Stomach (tissue), 8 donors: ENCODE measurements at regions not wholly inside any gene's neighbourhood (a gene's known extent, or its start where the extent isn't known, plus 50 kb on each side); places are given as distances from the start of the nearest gene placed in this dataset.

ENCODE experiments used
- DNase-seq, 2 donors: peaks; one replicate each; pipeline versions ENCODE4 v3.0.0 to v3.0.0-alpha.2; 2013 to 2019
- H3K27ac ChIP-seq, 5 donors: fragments of 200-600 bp in 4 of 5; sonication (generic) in 4 of 5; one replicate each; pipeline ENCODE4 v1.5.1; 2013 to 2019; ENCODE audit warnings: mild to moderate bottlenecking in 1 of 5, moderate library complexity in 1 of 5
- H3K27me3 ChIP-seq, 3 donors: fragments of 200-600 bp; sonication (generic); one replicate each; pipeline ENCODE4 v1.5.1; 2017 to 2019; ENCODE audit warnings: mixed run types in 1 of 3
- H3K36me3 ChIP-seq, 4 donors: fragments of 200-600 bp; sonication (generic); 1 replicate in 3 of 4; 2 replicates in 1 of 4; pipeline ENCODE4 v1.5.1; 2016 to 2019
- H3K4me1 ChIP-seq, 4 donors: fragments of 200-600 bp; sonication (generic); one replicate each; pipeline ENCODE4 v1.5.1; 2016 to 2019
- H3K4me3 ChIP-seq, 4 donors: fragments of 200-600 bp; sonication (generic) in 3 of 4; one replicate each; pipeline ENCODE4 v1.5.1; 2016 to 2019; ENCODE audit warnings: mild to moderate bottlenecking in 1 of 4
- H3K9me3 ChIP-seq, 4 donors: fragments of 200-600 bp; sonication (generic); one replicate each; pipeline ENCODE4 v1.5.1; 2016 to 2019
- EP300 ChIP-seq: sonication (generic); formaldehyde crosslinking; IDR thresholded peaks from one replicate; pipeline ENCODE4 v1.6.1; 2017; ENCODE audit warnings: antibody characterized with exemption
- POLR2A ChIP-seq, 4 donors: fragments of 450-650 bp; IDR thresholded peaks; one replicate each; pipeline ENCODE4 v1.6.1; 2016; ENCODE audit warnings: antibody characterized with exemption in 4 of 4, control low read depth in 2 of 4, mild to moderate bottlenecking in 1 of 4, moderate library complexity in 1 of 4
- POLR2AphosphoS5 ChIP-seq, 3 donors: sonication (generic); formaldehyde crosslinking; IDR thresholded peaks; one replicate each; pipeline ENCODE4 v1.6.1; 2016; ENCODE audit warnings: antibody characterized with exemption in 3 of 3
- WGBS, 5 donors: extraction: QIAGEN DNeasy Blood & Tissue Kit in 3 of 5; methylation state at CpG; one replicate each; pipeline versions ENCODE4 v1.1.5 to v1.1.7; 2013 to 2018; 5-methylcytosine and 5-hydroxymethylcytosine counted together
- intact Hi-C: fragments of 100-400 bp; cut with DNase I; formaldehyde crosslinking; loops from one replicate; pipeline ENCODE4 v1.15.1; 2023; ENCODE audit warnings: low total_unique reads
- TF ChIP-seq, protein P1 (sequence below), 7 experiments: fragments of 450-650 bp in 4 of 7; fragments of 200-600 bp in 3 of 7; sonication (generic) in 3 of 7; IDR thresholded peaks; one replicate each; pipeline ENCODE4 v1.5.1; 2016 to 2019; ENCODE audit warnings: antibody characterized with exemption in 7 of 7, control low read depth in 2 of 7, mild to moderate bottlenecking in 1 of 7
- donor health status: healthy with polysubstance abuse.
- donor health status: Bipolar disorder and iron deficiency.
- donor health status: healthy.

DNA sequence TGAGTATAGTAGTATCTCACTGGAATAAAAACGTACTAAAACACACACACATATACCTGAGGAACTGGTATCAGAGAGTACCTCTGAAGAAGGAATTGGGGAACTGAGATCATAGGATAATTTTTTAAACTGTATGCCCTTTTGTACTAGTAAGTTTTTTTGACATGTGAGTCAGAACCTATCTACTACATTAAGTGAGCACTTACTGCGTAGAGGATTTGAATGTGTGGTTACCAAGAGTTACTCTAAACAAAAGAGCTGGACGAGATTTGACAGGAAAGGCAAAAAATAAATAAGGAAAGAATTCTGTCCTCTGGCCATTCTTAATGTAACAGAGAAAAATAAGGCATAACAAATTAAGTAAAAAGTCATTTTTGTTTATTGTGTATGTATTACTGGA is 546.5 kb upstream of the FAT1 start:
- intact Hi-C loops: no loop called here
- no peaks in the 10 kb centered on the region for H3K27me3 ChIP-seq

GRCh38 chr4:187271848-187272247 is 548.2 kb upstream of the FAT1 start:
- DNase-seq: no peak
- Histone ChIP-seq H3K9me3 (no peaks in the 10 kb centered on the region), H3K27ac (no peak overlapping the region), H3K4me1 (no peaks in the 10 kb centered on the region), H3K27me3 (no peaks in the 10 kb centered on the region), H3K36me3 (no peaks in the 10 kb centered on the region), H3K4me3 (no peak overlapping the region)
- WGBS, 5 donors: 70 to 96% (median 90%) methylated on average over 2 of the region's 2 CpGs
- intact Hi-C loops: no loop called here
- TF ChIP-seq POLR2AphosphoS5 (IDR thresholded peaks at IDR 0.05): no peak
- TF ChIP-seq EP300: no peak
- TF ChIP-seq, protein P1, sequence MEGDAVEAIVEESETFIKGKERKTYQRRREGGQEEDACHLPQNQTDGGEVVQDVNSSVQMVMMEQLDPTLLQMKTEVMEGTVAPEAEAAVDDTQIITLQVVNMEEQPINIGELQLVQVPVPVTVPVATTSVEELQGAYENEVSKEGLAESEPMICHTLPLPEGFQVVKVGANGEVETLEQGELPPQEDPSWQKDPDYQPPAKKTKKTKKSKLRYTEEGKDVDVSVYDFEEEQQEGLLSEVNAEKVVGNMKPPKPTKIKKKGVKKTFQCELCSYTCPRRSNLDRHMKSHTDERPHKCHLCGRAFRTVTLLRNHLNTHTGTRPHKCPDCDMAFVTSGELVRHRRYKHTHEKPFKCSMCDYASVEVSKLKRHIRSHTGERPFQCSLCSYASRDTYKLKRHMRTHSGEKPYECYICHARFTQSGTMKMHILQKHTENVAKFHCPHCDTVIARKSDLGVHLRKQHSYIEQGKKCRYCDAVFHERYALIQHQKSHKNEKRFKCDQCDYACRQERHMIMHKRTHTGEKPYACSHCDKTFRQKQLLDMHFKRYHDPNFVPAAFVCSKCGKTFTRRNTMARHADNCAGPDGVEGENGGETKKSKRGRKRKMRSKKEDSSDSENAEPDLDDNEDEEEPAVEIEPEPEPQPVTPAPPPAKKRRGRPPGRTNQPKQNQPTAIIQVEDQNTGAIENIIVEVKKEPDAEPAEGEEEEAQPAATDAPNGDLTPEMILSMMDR (IDR thresholded peaks at IDR 0.05): no peak
- TF ChIP-seq POLR2A (IDR thresholded peaks at IDR 0.05): no peak

More for the DNA sequence above, 546.5 kb upstream of the FAT1 start:
- Histone ChIP-seq H3K4me1 (no peaks in the 10 kb centered on the region), H3K4me3 (no peak overlapping the region), H3K36me3 (no peaks in the 10 kb centered on the region), H3K27ac (no peak overlapping the region), H3K9me3 (no peaks in the 10 kb centered on the region)
- TF ChIP-seq POLR2A (IDR thresholded peaks at IDR 0.05): no peak
- no peak for TF ChIP-seq EP300
- no peak for TF ChIP-seq POLR2AphosphoS5 (IDR thresholded peaks at IDR 0.05)
- TF ChIP-seq, protein P1 (IDR thresholded peaks at IDR 0.05): no peak
- DNase-seq: no peak
- 28 to 44% (median 37%) methylated on average over 3 of the region's 3 CpGs for WGBS, 5 donors

- intact Hi-C loops: no loop called here
- TF ChIP-seq, protein P1 (IDR thresholded peaks at IDR 0.05): no peak
- no peak for TF ChIP-seq POLR2A (IDR thresholded peaks at IDR 0.05)
- no peak for TF ChIP-seq EP300
- Histone ChIP-seq H3K4me3 (no peak overlapping the region), H3K4me1 (no peaks in the 10 kb centered on the region), H3K9me3 (no peaks in the 10 kb centered on the region), H3K36me3 (no peaks in the 10 kb centered on the region), H3K27me3 (no peaks in the 10 kb centered on the region), H3K27ac (no peak overlapping the region)
- WGBS, 5 donors: 60 to 77% (median 71%) methylated on average over 2 of the region's 2 CpGs
- DNase-seq: no peak
These were observed 550.5 kb upstream of the FAT1 start for GRCh38 chr4:187274153-187274552.

GRCh38 chr4:187276736-187277408 is 553.2 kb upstream of the FAT1 start:
- H3K9me3 ChIP-seq: no peaks in the 10 kb centered on the region
- H3K4me3 ChIP-seq: no peak overlapping the region
- H3K27ac ChIP-seq: no peak overlapping the region
- no peaks in the 10 kb centered on the region for H3K27me3 ChIP-seq
- intact Hi-C loops: no loop called here
- peak in 1 of 2 donors; percentile 9 for DNase-seq
- WGBS, 5 donors: 52 to 61% (median 57%) methylated on average over 7 of the region's 7 CpGs
- H3K36me3 ChIP-seq: no peaks in the 10 kb centered on the region
- no peaks in the 10 kb centered on the region for H3K4me1 ChIP-seq
- TF ChIP-seq POLR2AphosphoS5 (IDR thresholded peaks at IDR 0.05): no peak

GRCh38 chr4:187283201-187283955 is 559.7 kb upstream of the FAT1 start:
- Histone ChIP-seq H3K36me3 (no peaks in the 10 kb centered on the region), H3K27ac (no peak overlapping the region), H3K9me3 (no peaks in the 10 kb centered on the region), H3K4me3 (no peak overlapping the region), H3K27me3 (no peaks in the 10 kb centered on the region), H3K4me1 (no peaks in the 10 kb centered on the region)
- no peak for TF ChIP-seq POLR2AphosphoS5 (IDR thresholded peaks at IDR 0.05)
- TF ChIP-seq, protein P1 (IDR thresholded peaks at IDR 0.05): no peak
- no peak for TF ChIP-seq EP300
- TF ChIP-seq POLR2A (IDR thresholded peaks at IDR 0.05): no peak
- DNase-seq: peak in 1 of 2 donors; percentile 23
- 53 to 64% (median 54%) methylated on average over 10 of the region's 10 CpGs for WGBS, 5 donors
- intact Hi-C loops: no loop called here
